ENCODE measurements at regions not wholly inside any gene's neighbourhood (a gene's known extent, or its start where the extent isn't known, plus 50 kb on each side); places are given as distances from the start of the nearest gene placed in this dataset.

GRCh38 chr13:106373304-106373988 is 162.0 kb downstream of the EFNB2 start:
- no peak overlapping the region for H3K27ac ChIP-seq
- 46 to 63% methylated on average over 5 to 7 of the region's 7 CpGs for WGBS, 2 donors (ENCODE audit: low coverage in 1 of 2)
- no peak overlapping the region for H3K4me3 ChIP-seq
- H3K27me3 ChIP-seq = no peaks in the 10 kb centered on the region
- no peak for ATAC-seq
- TF ChIP-seq CTCF (IDR thresholded peaks at IDR 0.05) (no peak), EP300 (IDR thresholded peaks at IDR 0.05) (no peak), POLR2A (IDR thresholded peaks at IDR 0.05) (no peak), POLR2AphosphoS5 (IDR thresholded peaks at IDR 0.05) (no peak)
- H3K36me3 ChIP-seq = no peaks in the 10 kb centered on the region
- H3K9me3 ChIP-seq = no peaks in the 10 kb centered on the region
- peaks cover 0 to 20% (median 0%) of the 10 kb centered on the region in 3 donors for H3K4me1 ChIP-seq

GRCh38 chr13:106372199-106373155 is 163.0 kb downstream of the EFNB2 start:
- Histone ChIP-seq H3K9me3 (no peaks in the 10 kb centered on the region), H3K36me3 (no peaks in the 10 kb centered on the region), H3K4me1 (peaks cover 0 to 20% (median 0%) of the 10 kb centered on the region in 3 donors), H3K27ac (no peak overlapping the region), H3K4me3 (no peak overlapping the region), H3K27me3 (no peaks in the 10 kb centered on the region)
- whole genome bisulfite sequencing, 2 donors (ENCODE audit: low coverage in 1 of 2) = 57 to 62% methylated on average over 7 of the region's 7 CpGs
- ATAC-seq = no peak
- TF ChIP-seq POLR2AphosphoS5 (IDR thresholded peaks at IDR 0.05) = no peak

DNA sequence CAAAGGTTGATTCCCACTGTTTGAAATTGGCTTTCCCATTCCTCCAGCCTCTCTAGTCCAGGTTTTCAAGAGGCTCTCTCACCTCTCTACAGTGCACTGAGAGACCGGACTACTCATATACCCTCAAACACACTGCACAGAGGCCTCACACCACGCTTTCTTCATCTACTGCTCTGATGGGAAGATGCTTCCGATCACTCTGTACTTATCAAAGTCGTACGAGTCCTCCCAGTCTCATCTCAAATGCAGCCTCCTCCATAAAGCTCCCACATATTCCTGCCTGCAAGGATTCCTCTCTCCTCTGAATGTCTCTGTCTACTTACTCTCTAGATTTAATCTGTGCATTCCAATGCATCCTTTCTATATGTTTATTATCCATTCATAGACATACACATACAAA is 164.4 kb downstream of the EFNB2 start:
- Histone ChIP-seq H3K27ac (no peak overlapping the region), H3K4me3 (no peak overlapping the region), H3K4me1 (peaks cover 0 to 20% (median 0%) of the 10 kb centered on the region in 3 donors), H3K9me3 (no peaks in the 10 kb centered on the region), H3K27me3 (no peaks in the 10 kb centered on the region), H3K36me3 (no peaks in the 10 kb centered on the region)
- WGBS, 2 donors (ENCODE audit: low coverage in 1 of 2) = 95 to 96% methylated on average over 5 of the region's 5 CpGs
- ATAC-seq = no peak
- TF ChIP-seq EP300 (IDR thresholded peaks at IDR 0.05) = no peak
- TF ChIP-seq POLR2A (IDR thresholded peaks at IDR 0.05) = no peak

- H3K4me3 ChIP-seq = no peak overlapping the region
- peaks cover 0 to 20% (median 0%) of the 10 kb centered on the region in 3 donors for H3K4me1 ChIP-seq
- H3K36me3 ChIP-seq = no peaks in the 10 kb centered on the region
- H3K9me3 ChIP-seq = peaks cover 0 to under 1% (median 0%) of the 10 kb centered on the region in 3 donors
- no peak for ATAC-seq
- TF ChIP-seq CTCF (IDR thresholded peaks at IDR 0.05) = no peak
- WGBS, 2 donors (ENCODE audit: low coverage in 1 of 2) = 77 to 96% methylated on average over 2 of the region's 2 CpGs
- H3K27ac ChIP-seq = no peak overlapping the region
- no peaks in the 10 kb centered on the region for H3K27me3 ChIP-seq
These were observed 165.6 kb downstream of the EFNB2 start for GRCh38 chr13:106369858-106370257.

GRCh38 chr13:106369091-106369490 is 166.4 kb downstream of the EFNB2 start:
- H3K4me3 ChIP-seq = no peak overlapping the region
- peaks cover 0 to 8% (median 0%) of the 10 kb centered on the region in 3 donors for H3K9me3 ChIP-seq
- H3K4me1 ChIP-seq = peaks cover 0 to 19% (median 0%) of the 10 kb centered on the region in 3 donors
- no peaks in the 10 kb centered on the region for H3K27me3 ChIP-seq
- no peaks in the 10 kb centered on the region for H3K36me3 ChIP-seq
- 82 to 85% methylated on average over 5 of the region's 6 CpGs for WGBS, 2 donors (ENCODE audit: low coverage in 1 of 2)
- H3K27ac ChIP-seq = no peak overlapping the region
- TF ChIP-seq EP300 (IDR thresholded peaks at IDR 0.05) (no peak), POLR2AphosphoS5 (IDR thresholded peaks at IDR 0.05) (no peak), POLR2A (IDR thresholded peaks at IDR 0.05) (no peak), CTCF (IDR thresholded peaks at IDR 0.05) (no peak)
- ATAC-seq = no peak

Measured in gastroesophageal sphincter (tissue), 4 donors.